HG02588 (cell line): ENCODE measurements at regions not wholly inside any gene's neighbourhood (a gene's known extent, or its start where the extent isn't known, plus 50 kb on each side); places are given as distances from the start of the nearest gene placed in this dataset.
A peak's percentile ranks its signal among the peaks of the same experiment; 100 is the strongest.

Experiments
- ATAC-seq: cut with Tn5 transposase; IDR thresholded peaks from one replicate; pipeline ENCODE4 v1.9.1; 2021; ENCODE audit warnings: mild to moderate bottlenecking, moderate library complexity; ENCODE audit not compliant: unreplicated experiment

GRCh38 chr4:122038896-122039295 lies 87.0 kb upstream of the TRPC3 start:
- no peak for ATAC-seq

- ATAC-seq: no peak
These were observed 82.8 kb upstream of the TRPC3 start for GRCh38 chr4:122034619-122035018.

- no peak for ATAC-seq
These were observed 75.3 kb upstream of the TRPC3 start for GRCh38 chr4:122027203-122027602.

GRCh38 chr4:122017296-122017695 lies 65.4 kb upstream of the TRPC3 start:
- ATAC-seq: no peak

- ATAC-seq: no peak
These were observed 63.3 kb upstream of the TRPC3 start for GRCh38 chr4:122015203-122015602.

GRCh38 chr4:122012735-122013134 lies 60.9 kb upstream of the TRPC3 start:
- ATAC-seq: no peak

GRCh38 chr4:122010610-122011009 lies 58.8 kb upstream of the TRPC3 start:
- ATAC-seq: no peak

GRCh38 chr4:122009524-122009923 lies 57.7 kb upstream of the TRPC3 start:
- no peak for ATAC-seq

GRCh38 chr4:122007016-122007415 lies 55.2 kb upstream of the TRPC3 start:
- no peak for ATAC-seq

GRCh38 chr4:122005064-122005755 lies 53.4 kb upstream of the TRPC3 start:
- no peak for ATAC-seq

GRCh38 chr4:122003335-122003734 lies 51.5 kb upstream of the TRPC3 start:
- ATAC-seq: peak; percentile 69
